Esophagus squamous epithelium (tissue), 5 donors: ENCODE measurements at regions not wholly inside any gene's neighbourhood (a gene's known extent, or its start where the extent isn't known, plus 50 kb on each side); places are given as distances from the start of the nearest gene placed in this dataset.
A peak's percentile ranks its signal among the peaks of the same experiment; 100 is the strongest.

Source experiments
- DNase-seq: peaks from one replicate; lab custom pipeline; 2025; lab: John Stamatoyannopoulos, UW
- H3K27ac ChIP-seq, 4 donors: fragments of 200-600 bp; sonication (generic); one replicate each; pipeline ENCODE4 v1.5.1; 2016 to 2019; ENCODE audit warnings: mild to moderate bottlenecking in 1 of 4
- H3K27me3 ChIP-seq, 4 donors: fragments of 200-600 bp; sonication (generic); 1 replicate in 3 of 4; 2 replicates in 1 of 4; pipeline versions ENCODE4 v1.5.1 to v1.6.0; 2017 to 2021; ENCODE audit warnings: antibody characterized with exemption in 1 of 4
- H3K36me3 ChIP-seq, 3 donors: fragments of 200-600 bp; sonication (generic); one replicate each; pipeline ENCODE4 v1.5.1; 2016 to 2019
- H3K4me1 ChIP-seq, 3 donors: fragments of 200-600 bp; sonication (generic); one replicate each; pipeline ENCODE4 v1.5.1; 2017 to 2019
- H3K4me3 ChIP-seq, 4 donors: fragments of 200-600 bp; sonication (generic); 1 replicate in 3 of 4; 2 replicates in 1 of 4; pipeline ENCODE4 v1.5.1; 2016 to 2019; ENCODE audit warnings: mild to moderate bottlenecking in 2 of 4, moderate library complexity in 1 of 4
- H3K9me3 ChIP-seq, 3 donors: fragments of 200-600 bp; sonication (generic); one replicate each; pipeline ENCODE4 v1.5.1; 2016 to 2019
- POLR2A ChIP-seq, 4 donors: fragments of 450-650 bp; IDR thresholded peaks; one replicate each; pipeline ENCODE4 v1.6.1; 2017; ENCODE audit warnings: antibody characterized with exemption in 4 of 4, mild to moderate bottlenecking in 4 of 4, moderate library complexity in 3 of 4
- WGBS, 2 donors: methylation state at CpG; one replicate each; pipeline ENCODE4 v1.1.5; 2018; 5-methylcytosine and 5-hydroxymethylcytosine counted together
- intact Hi-C: fragments of 100-400 bp; cut with DNase I; formaldehyde crosslinking; loops from one replicate; pipeline ENCODE4 v1.15.0; 2022
- TF ChIP-seq, protein P1 (sequence below), 6 experiments: fragments of 450-650 bp in 4 of 6; fragments of 200-600 bp in 2 of 6; sonication (generic) in 2 of 6; IDR thresholded peaks; one replicate each; pipeline ENCODE4 v1.5.1; 2016 to 2019; ENCODE audit warnings: antibody characterized with exemption in 6 of 6, mild to moderate bottlenecking in 4 of 6, moderate library complexity in 4 of 6
- donor health status: DM: yes; HTN: yes; CAD: no.

GRCh38 chr15:70167155-70167554 lies 69.4 kb upstream of the TLE3 start:
- TF ChIP-seq, protein P1, sequence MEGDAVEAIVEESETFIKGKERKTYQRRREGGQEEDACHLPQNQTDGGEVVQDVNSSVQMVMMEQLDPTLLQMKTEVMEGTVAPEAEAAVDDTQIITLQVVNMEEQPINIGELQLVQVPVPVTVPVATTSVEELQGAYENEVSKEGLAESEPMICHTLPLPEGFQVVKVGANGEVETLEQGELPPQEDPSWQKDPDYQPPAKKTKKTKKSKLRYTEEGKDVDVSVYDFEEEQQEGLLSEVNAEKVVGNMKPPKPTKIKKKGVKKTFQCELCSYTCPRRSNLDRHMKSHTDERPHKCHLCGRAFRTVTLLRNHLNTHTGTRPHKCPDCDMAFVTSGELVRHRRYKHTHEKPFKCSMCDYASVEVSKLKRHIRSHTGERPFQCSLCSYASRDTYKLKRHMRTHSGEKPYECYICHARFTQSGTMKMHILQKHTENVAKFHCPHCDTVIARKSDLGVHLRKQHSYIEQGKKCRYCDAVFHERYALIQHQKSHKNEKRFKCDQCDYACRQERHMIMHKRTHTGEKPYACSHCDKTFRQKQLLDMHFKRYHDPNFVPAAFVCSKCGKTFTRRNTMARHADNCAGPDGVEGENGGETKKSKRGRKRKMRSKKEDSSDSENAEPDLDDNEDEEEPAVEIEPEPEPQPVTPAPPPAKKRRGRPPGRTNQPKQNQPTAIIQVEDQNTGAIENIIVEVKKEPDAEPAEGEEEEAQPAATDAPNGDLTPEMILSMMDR (IDR thresholded peaks at IDR 0.05) = no peak
- TF ChIP-seq POLR2A (IDR thresholded peaks at IDR 0.05) = no peak
- Histone ChIP-seq H3K27ac (no peak overlapping the region), H3K4me1 (peaks cover 0 to 28% (median 0%) of the 10 kb centered on the region in 3 donors), H3K36me3 (no peaks in the 10 kb centered on the region), H3K9me3 (peaks cover 0 to 6% (median 0%) of the 10 kb centered on the region in 3 donors), H3K27me3 (peaks cover 0 to 23% (median 0%) of the 10 kb centered on the region in 4 donors), H3K4me3 (no peak overlapping the region)
- WGBS, 2 donors = 67 to 93% methylated on average over 1 to 3 of the region's 3 CpGs
- intact Hi-C loops = no loop called here
- DNase-seq = no peak

- TF ChIP-seq, protein P1 (IDR thresholded peaks at IDR 0.05) = no peak
- Histone ChIP-seq H3K4me3 (no peak overlapping the region), H3K27me3 (peaks cover 0 to 24% (median 0%) of the 10 kb centered on the region in 4 donors), H3K27ac (no peak overlapping the region), H3K4me1 (peaks cover 0 to 28% (median 0%) of the 10 kb centered on the region in 3 donors), H3K9me3 (peaks cover 0 to 6% (median 0%) of the 10 kb centered on the region in 3 donors), H3K36me3 (no peaks in the 10 kb centered on the region)
- intact Hi-C loops = no loop called here
- DNase-seq = no peak
- WGBS, 2 donors = 91% methylated on average over 8 of the region's 13 CpGs; no CpG with 5 or more reads in 1 of the 2 donors
Observed at GRCh38 chr15:70166506-70167087, 68.9 kb upstream of the TLE3 start.

- DNase-seq = no peak
- intact Hi-C loops = no loop called here
Observed at GRCh38 chr15:70165716-70166284, 68.1 kb upstream of the TLE3 start.

DNA sequence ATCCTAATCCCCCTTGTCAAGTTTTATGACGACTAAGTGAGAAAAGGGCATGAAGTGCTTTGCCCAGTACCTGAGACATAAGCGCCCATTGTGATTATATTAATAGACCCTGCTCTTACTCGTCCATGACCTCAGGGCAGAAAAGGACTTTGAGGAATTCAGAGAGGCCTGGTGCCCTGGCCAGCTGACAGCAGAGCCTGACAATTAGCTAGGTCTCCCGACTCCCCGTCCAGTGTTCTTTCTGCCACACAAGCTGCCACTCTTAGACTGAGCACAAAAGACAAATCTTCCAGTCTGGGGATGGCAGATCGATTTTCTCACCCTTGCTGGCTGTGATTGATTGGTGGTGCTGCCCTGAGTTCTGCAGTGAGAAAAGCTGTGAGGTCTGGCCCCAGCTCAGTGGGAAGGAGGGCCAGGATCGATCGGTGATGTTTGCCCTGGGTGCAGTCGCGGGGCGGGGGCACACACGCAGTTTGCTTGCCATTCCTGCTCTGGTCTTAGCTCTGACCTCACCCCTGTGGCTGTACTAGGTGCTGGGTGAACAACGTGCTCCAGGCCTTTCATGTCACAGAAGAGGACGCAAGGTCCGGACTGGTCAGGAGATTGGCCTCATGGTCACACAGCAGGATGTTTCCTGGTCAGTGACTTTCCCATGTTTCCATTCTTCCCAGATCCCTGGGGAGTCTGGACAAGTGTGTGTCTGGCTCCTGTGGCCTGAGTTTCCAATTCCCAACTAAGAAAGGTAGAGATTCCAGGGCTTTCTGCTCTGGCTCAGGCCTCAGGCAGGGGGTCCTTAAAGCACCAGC lies 67.4 kb upstream of the TLE3 start:
- H3K36me3 ChIP-seq = no peaks in the 10 kb centered on the region
- peaks cover 0 to 6% (median 0%) of the 10 kb centered on the region in 3 donors for H3K9me3 ChIP-seq
- WGBS, 2 donors = 65 to 82% methylated on average over 10 to 13 of the region's 15 CpGs
- peak overlapping the region in 2 of 4 donors; percentile 19 to 25 for H3K27ac ChIP-seq
- H3K27me3 ChIP-seq = peaks cover 0 to 36% (median 0%) of the 10 kb centered on the region in 4 donors
- DNase-seq = no peak
- no peak overlapping the region for H3K4me3 ChIP-seq
- TF ChIP-seq, protein P1 (IDR thresholded peaks at IDR 0.05) = no peak
- no peak for TF ChIP-seq POLR2A (IDR thresholded peaks at IDR 0.05)
- intact Hi-C loops = no loop called here
- H3K4me1 ChIP-seq = peaks cover 0 to 34% (median 3%) of the 10 kb centered on the region in 3 donors

More at GRCh38 chr15:70165716-70166284, 68.1 kb upstream of the TLE3 start:
- no peak overlapping the region for H3K4me3 ChIP-seq
- TF ChIP-seq, protein P1 (IDR thresholded peaks at IDR 0.05) = no peak
- peak overlapping the region in 2 of 4 donors; percentile 19 to 25 for H3K27ac ChIP-seq
- 42 to 53% methylated on average over 7 to 10 of the region's 10 CpGs for WGBS, 2 donors
- no peaks in the 10 kb centered on the region for H3K36me3 ChIP-seq
- H3K9me3 ChIP-seq = peaks cover 0 to 6% (median 0%) of the 10 kb centered on the region in 3 donors
- H3K27me3 ChIP-seq = peaks cover 0 to 30% (median 0%) of the 10 kb centered on the region in 4 donors
- peaks cover 0 to 28% (median 0%) of the 10 kb centered on the region in 3 donors for H3K4me1 ChIP-seq
